ENCODE measurements at regions not wholly inside any gene's neighbourhood (a gene's known extent, or its start where the extent isn't known, plus 50 kb on each side); places are given as distances from the start of the nearest gene placed in this dataset.

DNA sequence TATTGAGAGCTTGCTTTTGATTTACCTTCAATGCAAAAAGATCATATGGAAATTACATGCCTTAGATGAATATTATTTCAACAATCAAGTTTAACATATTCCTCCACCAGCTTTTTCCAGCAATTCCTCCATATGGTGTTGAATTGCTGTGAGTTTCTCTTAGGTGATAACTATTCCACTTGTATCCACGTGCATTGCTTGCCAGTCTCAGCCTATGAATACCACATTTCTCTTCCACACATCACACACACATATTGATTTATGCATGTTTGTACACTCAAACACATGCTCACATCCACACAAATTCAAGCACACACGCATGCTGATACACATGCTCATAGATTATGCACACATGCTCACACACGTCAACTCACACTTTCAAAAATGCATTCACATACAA is 770.0 kb upstream of the LINC00305 start:
- TF ChIP-seq, protein P1, sequence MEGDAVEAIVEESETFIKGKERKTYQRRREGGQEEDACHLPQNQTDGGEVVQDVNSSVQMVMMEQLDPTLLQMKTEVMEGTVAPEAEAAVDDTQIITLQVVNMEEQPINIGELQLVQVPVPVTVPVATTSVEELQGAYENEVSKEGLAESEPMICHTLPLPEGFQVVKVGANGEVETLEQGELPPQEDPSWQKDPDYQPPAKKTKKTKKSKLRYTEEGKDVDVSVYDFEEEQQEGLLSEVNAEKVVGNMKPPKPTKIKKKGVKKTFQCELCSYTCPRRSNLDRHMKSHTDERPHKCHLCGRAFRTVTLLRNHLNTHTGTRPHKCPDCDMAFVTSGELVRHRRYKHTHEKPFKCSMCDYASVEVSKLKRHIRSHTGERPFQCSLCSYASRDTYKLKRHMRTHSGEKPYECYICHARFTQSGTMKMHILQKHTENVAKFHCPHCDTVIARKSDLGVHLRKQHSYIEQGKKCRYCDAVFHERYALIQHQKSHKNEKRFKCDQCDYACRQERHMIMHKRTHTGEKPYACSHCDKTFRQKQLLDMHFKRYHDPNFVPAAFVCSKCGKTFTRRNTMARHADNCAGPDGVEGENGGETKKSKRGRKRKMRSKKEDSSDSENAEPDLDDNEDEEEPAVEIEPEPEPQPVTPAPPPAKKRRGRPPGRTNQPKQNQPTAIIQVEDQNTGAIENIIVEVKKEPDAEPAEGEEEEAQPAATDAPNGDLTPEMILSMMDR (IDR thresholded peaks at IDR 0.05; ENCODE audit: insufficient read depth, low read length, poor library complexity, severe bottlenecking): no peak
- no peak for TF ChIP-seq EZH2phosphoT487 (conservative IDR thresholded peaks at IDR 0.05; ENCODE audit: low read length)

All from SU-DHL-6 (cell line).